HG03521 (cell line): ENCODE measurements at regions not wholly inside any gene's neighbourhood (a gene's known extent, or its start where the extent isn't known, plus 50 kb on each side); places are given as distances from the start of the nearest gene placed in this dataset.

Experiments
- ATAC-seq: cut with Tn5 transposase; IDR thresholded peaks from one replicate; pipeline ENCODE4 v1.9.1; 2021; ENCODE audit warnings: mild to moderate bottlenecking, moderate library complexity; ENCODE audit not compliant: unreplicated experiment

GRCh38 chr2:128447538-128447995 lies 128.9 kb upstream of the HS6ST1 start:
- ATAC-seq, result no peak

DNA sequence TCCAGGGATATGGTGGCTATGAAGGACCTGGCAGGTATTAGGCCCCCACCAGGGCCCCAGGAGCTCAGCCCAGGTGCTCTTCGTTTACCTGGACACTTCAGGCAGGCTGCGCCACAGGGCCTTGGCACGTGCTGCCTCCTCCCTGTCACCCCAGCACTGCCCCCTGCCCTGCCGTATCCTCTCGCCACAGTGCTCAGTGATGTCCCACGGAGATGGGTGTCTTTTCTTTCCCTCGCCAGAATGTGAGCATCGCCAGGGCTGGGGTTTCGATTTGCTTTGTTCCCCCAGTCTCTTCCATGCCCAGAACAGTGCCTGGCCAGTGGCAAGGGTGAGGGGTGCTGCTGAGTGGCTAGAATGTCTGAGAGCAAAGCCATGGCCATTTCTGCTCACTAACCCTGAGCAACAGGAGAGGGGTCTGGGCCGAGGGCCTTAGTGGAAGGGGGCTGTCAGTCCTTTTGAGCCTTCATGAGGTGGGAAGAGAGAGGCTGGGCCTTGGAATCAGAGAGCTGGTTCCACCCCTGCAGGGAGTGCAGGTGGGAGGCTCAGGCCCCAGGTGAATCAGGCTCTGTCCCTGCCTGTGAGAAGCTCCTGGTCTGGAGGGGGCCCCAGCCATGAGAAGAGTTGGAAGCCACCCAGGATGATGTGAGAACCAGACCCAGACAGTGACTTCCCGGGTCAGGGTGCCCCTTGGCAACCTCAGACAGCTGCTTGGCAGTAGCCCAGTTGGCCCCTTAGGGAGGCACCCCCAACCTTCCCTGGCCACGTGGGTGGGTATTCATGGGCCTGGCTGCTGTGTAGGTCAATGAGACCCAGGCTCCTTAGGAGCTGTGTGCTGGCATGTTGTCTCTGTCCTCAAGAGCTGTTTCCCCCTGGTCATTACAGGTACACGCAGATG lies 129.9 kb upstream of the HS6ST1 start:
- ATAC-seq, result no peak

DNA sequence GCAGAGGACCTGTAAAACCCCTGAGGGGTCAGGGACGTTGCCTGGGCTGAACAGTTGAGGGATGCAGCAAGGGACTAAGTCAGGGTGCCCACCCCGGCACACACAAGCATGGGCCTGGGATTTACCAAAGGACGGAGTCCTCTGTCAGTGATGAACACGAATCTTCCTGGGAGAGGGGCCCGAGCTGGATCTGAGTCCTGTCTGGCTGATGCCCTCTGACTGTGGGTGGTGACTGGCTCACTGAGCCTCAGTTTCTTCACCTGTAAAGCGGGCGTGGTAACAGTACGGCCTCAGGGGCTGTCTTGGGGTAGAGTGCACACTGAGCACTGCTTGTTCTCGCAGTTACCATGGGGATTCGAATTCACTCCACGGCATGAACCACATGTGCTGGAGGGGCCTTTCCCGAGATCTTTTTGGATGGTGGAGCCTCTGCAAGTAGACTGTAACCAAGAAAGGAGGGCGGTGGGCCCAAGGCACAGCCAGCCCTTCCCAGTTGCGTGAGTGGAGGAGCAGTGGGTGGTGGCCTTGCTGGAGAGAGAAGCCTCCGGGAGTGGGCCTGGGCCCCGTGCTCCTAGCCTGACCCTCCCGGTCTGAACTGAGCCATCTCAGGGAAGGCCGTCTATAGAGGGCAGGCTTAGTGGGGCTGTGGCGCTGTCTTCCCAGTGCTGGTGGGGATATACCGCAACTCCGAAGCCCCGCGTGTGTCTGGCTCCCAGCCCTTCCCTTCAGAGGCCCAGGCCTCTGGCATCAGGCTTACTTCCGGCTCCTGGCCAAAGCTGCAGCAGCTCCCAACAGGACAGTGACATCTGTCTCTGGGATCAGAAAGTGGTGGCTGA lies 130.8 kb upstream of the HS6ST1 start:
- ATAC-seq, result no peak

- no peak for ATAC-seq
These were observed 131.8 kb upstream of the HS6ST1 start for GRCh38 chr2:128450211-128451024.

DNA sequence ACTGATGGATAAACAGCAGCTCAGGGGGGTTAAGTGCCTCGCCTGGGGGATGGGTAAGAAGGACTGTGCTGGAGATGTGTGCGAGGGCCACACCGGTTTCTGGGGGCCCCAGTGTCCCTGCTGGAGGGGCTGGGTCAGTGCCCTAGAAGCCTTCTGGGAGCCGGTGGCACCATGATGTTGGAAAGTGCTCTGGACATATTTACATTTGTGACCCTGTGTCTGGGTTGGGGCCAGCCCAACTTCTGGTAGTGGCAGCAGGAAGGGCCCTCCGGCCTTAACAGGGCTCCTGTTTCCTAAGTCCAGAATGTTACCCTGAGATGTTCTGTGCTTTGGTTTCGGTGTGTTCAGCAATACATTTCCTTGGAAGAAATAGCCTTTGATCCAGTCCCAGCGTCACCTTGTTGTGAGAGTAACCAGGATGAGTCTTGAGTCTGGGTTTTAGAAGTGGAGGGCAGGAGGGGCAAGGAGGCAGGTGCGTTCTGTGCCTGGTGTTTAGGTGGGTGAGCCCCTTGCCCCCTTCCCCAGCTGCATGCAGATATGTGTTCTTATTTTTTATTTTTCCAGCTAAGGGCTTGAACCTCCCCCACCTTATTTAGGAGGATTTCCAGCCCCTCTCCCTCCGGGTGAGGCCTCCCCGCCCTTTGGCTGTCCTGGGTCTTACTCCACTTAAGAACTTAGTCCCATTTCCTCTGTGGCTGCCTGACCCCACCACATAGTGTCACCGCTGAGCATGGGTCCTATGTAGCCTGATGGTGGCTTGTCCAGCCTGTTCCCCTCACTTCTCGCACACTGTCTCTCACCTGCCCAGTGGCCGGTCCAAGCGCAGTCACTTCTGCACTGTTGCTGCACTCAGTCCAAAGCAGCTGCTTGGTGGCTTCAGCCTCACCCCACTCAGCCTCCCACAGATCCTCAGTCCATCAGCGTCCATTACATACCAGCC lies 132.7 kb upstream of the HS6ST1 start:
- ATAC-seq, result no peak

DNA sequence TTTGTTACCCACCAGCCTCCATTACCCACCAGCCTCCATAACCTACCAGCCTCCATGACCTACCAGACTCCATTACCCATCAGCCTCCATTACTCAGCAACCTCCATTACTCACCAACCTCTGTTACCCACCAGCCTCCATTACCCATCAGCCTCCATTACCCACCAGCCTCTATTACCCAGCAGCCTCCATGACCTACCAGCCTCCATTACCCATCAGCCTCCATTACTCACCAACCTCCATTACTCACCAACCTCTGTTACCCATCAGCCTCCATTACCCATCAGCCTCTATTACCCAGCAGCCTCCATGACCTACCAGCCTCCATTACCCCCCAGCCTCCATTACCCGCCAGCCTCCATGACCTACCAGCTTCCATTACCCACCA lies 133.3 kb upstream of the HS6ST1 start:
- no peak for ATAC-seq

DNA sequence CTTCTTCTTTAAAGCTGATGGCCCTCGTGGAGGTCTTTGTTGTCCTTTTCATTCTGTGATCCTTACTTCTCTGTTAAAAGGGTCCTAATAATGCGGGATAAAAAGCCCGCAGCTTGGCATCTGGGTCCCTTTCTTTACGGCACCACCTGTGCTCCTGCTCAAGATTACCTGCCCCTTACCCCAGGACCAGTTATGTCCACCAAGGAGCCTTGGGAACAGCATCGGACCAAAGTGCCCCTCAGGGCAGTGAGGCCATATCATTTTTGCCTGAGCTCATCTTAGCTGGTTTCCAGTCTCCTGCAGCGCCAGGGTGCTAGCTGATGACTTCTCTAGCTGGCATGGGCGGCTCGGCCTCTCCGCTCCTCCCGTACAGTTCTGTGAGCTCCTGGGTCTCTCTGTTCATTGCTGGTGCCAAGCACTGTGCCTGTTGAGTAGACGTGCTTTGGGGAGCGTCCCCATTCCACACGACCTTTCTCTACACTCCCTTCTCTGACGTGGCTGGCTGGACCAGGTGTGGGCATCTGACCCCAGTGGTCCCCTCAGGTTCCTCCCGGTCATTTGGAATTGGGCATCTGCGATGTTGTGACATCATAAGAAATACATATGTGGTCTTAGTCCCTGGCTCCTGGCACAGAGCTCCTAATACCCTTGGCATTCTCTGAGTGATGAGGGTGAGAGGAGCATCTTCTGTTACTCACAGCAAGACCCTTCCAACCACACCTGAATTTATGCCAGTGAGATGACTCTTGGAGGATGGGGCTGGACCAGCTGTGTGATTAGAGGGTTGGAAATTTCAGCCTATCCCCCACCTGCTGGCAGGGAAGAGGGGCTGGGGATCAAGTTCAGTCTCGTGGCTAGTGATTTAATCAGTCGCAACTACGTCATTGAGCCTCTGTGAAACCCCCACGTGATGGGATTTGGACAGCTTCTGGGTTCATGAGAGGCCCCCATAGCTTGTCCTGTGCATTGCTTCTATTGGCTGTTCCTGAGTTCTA lies 134.2 kb upstream of the HS6ST1 start:
- no peak for ATAC-seq

DNA sequence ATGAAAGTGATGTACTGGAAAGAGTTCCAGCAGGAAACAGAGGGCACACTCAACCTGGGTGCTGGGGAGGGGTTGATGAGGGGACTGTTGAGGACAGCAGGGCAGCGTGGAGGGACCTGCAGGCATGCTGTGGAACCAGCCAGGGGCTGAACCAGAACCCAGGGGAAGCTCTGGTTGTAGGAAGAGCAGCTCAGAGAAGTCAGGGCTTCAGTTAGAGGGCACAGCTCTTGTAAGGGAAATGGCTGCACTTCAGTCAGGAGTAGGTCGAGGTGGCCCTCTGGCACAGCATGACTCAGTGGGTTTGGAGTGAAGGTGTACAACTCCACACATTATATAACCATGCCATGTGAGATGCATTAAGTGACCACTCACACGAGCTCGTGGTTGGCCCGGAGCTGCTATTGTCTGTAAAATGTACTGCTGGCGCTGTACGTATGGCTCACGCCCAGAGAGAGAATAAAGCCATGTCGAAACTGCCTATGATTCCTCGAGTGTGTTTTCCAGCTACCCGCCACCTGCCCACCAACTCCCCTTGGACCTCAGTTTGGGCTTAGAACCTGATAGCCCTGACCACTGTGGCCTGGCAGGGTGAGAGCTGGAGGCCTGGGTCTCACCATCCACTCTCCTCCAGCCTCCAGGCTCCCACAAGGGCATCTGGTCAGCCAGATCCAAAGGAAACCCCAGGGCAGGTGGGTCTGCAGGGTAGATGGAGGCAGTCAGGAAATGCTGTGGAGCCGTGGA lies 136.5 kb upstream of the HS6ST1 start:
- ATAC-seq, result no peak

DNA sequence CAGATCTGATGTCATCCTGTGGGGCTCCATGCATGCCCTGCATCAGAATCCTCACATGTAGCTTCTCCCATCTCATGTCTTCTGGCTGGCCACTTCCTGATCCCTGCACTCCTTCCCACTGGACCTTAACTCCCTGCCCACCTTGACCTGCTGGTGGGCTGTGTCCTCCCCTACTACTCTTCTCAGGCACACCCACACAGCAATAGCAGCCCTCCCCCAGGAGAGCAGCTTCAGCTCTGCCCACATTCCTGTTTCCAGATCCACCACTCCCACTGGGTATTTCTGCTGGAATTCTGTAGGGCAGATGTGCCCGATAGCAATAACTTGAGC lies 137.0 kb upstream of the HS6ST1 start:
- no peak for ATAC-seq

DNA sequence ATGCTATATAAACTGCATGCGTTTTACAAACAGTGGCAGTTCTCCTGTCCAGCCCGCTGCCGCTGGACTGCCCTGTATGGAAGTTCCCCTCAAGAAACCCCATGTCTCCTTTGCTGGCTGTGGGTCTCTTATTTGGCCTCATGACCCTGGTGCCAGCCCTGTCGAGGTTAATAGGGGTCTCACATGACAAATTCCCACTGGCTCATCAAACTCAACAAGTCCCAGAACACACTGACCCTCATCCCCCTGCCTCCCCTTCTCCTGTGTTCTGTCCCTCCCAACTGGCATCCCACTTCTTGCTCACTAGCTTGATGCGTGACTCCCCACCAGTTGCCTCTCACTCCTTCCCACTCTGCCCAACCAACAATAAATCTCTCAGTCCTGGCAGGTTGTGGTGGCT lies 137.6 kb upstream of the HS6ST1 start:
- no peak for ATAC-seq

DNA sequence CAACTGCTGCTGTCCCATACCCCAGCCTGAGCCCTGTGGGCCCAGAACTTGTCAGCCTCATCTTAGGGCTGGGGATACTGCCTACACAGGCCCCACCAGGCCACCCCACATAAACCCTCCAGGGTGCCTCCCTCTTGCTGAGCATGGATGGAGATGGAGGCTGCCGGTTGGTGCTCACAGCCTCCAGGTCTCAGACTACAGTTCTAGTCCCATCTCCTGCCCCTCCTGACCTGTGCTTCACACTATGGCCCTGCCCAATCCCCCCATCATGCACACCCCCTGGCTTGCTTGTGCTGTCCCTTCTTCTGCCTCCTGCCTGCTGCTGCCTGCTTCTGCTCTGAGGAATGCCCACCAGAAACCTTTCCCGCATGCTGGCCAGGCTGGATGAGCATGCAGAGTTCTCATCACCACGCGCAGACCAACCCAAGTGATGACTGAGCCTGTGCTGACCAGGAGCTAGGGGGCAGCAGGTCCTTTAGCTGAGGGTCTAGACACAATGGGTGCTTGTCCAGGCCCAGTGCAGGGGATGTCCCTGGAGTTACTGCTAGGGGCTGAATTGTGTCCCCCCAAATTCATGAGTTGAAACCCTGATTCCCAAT lies 138.4 kb upstream of the HS6ST1 start:
- no peak for ATAC-seq

DNA sequence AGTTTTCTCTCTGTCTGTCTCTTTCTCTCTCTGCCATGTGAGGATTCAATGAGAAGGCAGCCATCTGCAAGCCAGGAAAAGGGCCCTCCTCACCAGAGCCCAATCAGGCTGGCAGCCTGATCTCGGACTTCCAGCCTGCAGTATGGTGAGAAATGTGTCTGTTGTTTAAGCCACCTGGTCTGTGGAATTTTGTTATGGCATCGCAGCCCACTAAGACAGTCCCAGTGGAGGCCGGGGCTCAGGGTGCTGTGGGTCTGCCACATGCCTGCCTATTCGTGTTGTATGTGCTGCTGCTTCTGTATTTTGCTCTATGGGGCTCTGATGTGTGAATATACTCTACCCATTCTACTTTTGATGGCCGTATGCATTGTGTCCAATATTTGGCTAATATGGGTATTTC lies 139.0 kb upstream of the HS6ST1 start:
- ATAC-seq, result no peak

DNA sequence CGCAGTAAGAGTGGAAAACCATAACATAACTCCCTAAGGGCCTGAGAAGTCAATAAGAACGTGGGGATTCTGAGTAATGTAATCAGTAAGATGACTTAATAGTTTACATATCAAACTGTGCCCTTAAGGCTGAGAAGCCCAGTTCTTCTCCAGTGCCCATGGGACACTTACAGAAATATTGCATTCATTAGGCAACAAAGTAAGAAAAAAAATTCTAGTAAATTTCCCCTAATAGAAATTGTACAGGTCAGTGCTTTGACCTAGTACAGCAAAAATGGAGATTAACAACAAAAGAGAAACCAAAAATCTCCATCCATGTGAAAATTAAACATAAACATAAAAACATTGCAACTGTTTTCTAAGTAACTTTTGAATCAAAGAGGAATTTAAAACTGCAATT lies 139.8 kb upstream of the HS6ST1 start:
- no peak for ATAC-seq

- no peak for ATAC-seq
These were observed 145.8 kb upstream of the HS6ST1 start for GRCh38 chr2:128464456-128464855.

- no peak for ATAC-seq
These were observed 146.8 kb upstream of the HS6ST1 start for GRCh38 chr2:128465246-128466170.

DNA sequence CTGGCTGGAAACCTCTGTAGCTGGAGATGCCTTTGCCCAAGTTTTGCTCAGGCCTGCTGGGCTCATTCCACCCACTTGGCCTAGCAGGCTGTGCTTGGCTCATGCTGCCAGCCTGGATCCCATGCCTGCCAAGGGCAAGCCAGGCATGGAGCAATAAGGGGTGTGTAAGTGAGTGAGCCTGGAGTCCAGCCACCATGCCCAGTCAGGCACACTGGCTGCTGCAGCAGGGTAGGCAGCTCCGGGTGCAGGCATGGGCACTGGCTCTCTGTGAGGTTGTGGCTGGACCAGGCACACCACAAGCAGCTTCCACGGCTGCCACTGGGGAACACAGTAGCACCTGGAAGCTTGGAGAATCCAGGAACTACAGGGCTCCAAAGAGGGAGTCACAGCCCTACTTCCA lies 147.7 kb upstream of the HS6ST1 start:
- ATAC-seq, result no peak

- ATAC-seq, result no peak
These were observed 148.1 kb upstream of the HS6ST1 start for GRCh38 chr2:128466776-128467175.
